Psoas muscle (tissue), 7 donors: ENCODE measurements at regions not wholly inside any gene's neighbourhood (a gene's known extent, or its start where the extent isn't known, plus 50 kb on each side); places are given as distances from the start of the nearest gene placed in this dataset.

Source experiments
- ATAC-seq, 4 donors: fragments of 200-7000 bp; cut with Tn5 transposase; one replicate each; pipeline ENCODE4 v1.9.1; 2020; ENCODE audit warnings: moderate library complexity in 3 of 4, mild to moderate bottlenecking in 2 of 4
- DNase-seq, 2 donors: peaks; one replicate each; pipeline ENCODE4 v3.0.0-alpha.2; 2020
- H3K27ac ChIP-seq: fragments of 200-600 bp; one replicate; pipeline ENCODE4 v1.8.0; 2022
- H3K27me3 ChIP-seq, 3 donors: fragments of 200-600 bp in 1 of 3; one replicate each; pipeline versions ENCODE4 v1.6.1 to v1.8.0; 2013 to 2022; ENCODE audit warnings: low read length in 2 of 3, mild to moderate bottlenecking in 2 of 3, moderate library complexity in 1 of 3; ENCODE audit not compliant: insufficient read depth in 3 of 3
- H3K36me3 ChIP-seq, 2 donors: fragments of 200-600 bp in 1 of 2; one replicate each; pipeline versions ENCODE4 v1.6.1 to v1.8.0; 2013 to 2022; ENCODE audit warnings: low read depth in 1 of 2, mild to moderate bottlenecking in 1 of 2, moderate library complexity in 1 of 2; ENCODE audit not compliant: insufficient read depth in 1 of 2
- H3K4me1 ChIP-seq: fragments of 200-600 bp; one replicate; pipeline ENCODE4 v1.8.0; 2022
- H3K4me3 ChIP-seq: fragments of 200-600 bp; one replicate; pipeline ENCODE4 v1.8.0; 2022; ENCODE audit warnings: mild to moderate bottlenecking
- H3K9me3 ChIP-seq: fragments of 200-600 bp; one replicate; pipeline ENCODE4 v1.8.0; 2022
- CTCF ChIP-seq: fragments of 200-600 bp; IDR thresholded peaks from one replicate; pipeline ENCODE4 v1.8.0; 2022; ENCODE audit warnings: antibody characterized with exemption
- WGBS, 3 donors: extraction: QIAGEN DNeasy Blood & Tissue Kit; methylation state at CpG; one replicate each; pipeline versions ENCODE4 v1.1.6 to v1.1.7; 2013; 5-methylcytosine and 5-hydroxymethylcytosine counted together
- intact Hi-C, 2 donors: fragments of 100-400 bp; cut with DNase I; formaldehyde crosslinking; loops; one replicate each; pipeline versions ENCODE4 v1.11.0 to v1.14.2; 2022
- donor health status: healthy with polysubstance abuse.
- donor health status: DM: no; HTN: no; CAD: no; lungs with moderate emphysema.
- donor health status: Bipolar disorder and iron deficiency.
- donor health status: healthy.
- donor health status: DM: yes; HTN: yes; CAD: no.
- donor health status: DM: no; HTN: no; CAD: no.
- donor health status: DM: yes; HTN: yes; CAD: no.

- DNase-seq: no peak
- no peaks in the 10 kb centered on the region for H3K36me3 ChIP-seq
- no peaks in the 10 kb centered on the region for H3K4me1 ChIP-seq
- no peaks in the 10 kb centered on the region for H3K9me3 ChIP-seq
- H3K27ac ChIP-seq: no peak overlapping the region
- no peak overlapping the region for H3K4me3 ChIP-seq
- intact Hi-C loops: no loop called here
- H3K27me3 ChIP-seq: no peaks in the 10 kb centered on the region
- TF ChIP-seq CTCF: no peak
- ATAC-seq: no peak
- 94 to 99% (median 97%) methylated on average over 3 of the region's 3 CpGs for WGBS, 3 donors
Measured at GRCh38 chr10:29032169-29032568, 256.7 kb upstream of the LYZL1 start.

GRCh38 chr10:29033311-29033940 lies 255.4 kb upstream of the LYZL1 start:
- intact Hi-C loops: no loop called here
- 77 to 79% (median 78%) methylated on average over 6 of the region's 6 CpGs for WGBS, 3 donors
- DNase-seq: no peak

GRCh38 chr10:29034592-29034991 lies 254.3 kb upstream of the LYZL1 start:
- TF ChIP-seq CTCF: no peak
- H3K4me3 ChIP-seq: no peak overlapping the region
- no peaks in the 10 kb centered on the region for H3K9me3 ChIP-seq
- ATAC-seq (no peak), DNase-seq (no peak)
- H3K27ac ChIP-seq: no peak overlapping the region
- no peaks in the 10 kb centered on the region for H3K4me1 ChIP-seq
- 54 to 73% (median 57%) methylated on average over 5 of the region's 5 CpGs for WGBS, 3 donors
- no peaks in the 10 kb centered on the region for H3K36me3 ChIP-seq
- intact Hi-C loops: no loop called here
- no peaks in the 10 kb centered on the region for H3K27me3 ChIP-seq

More at GRCh38 chr10:29033311-29033940, 255.4 kb upstream of the LYZL1 start:
- no peaks in the 10 kb centered on the region for H3K9me3 ChIP-seq
- no peaks in the 10 kb centered on the region for H3K36me3 ChIP-seq
- no peak overlapping the region for H3K27ac ChIP-seq
- no peak overlapping the region for H3K4me3 ChIP-seq
- H3K27me3 ChIP-seq: no peaks in the 10 kb centered on the region
- ATAC-seq: no peak
- no peaks in the 10 kb centered on the region for H3K4me1 ChIP-seq
- TF ChIP-seq CTCF: no peak

GRCh38 chr10:29035721-29036120 lies 253.1 kb upstream of the LYZL1 start:
- ATAC-seq (no peak), DNase-seq (no peak)
- peaks cover 0 to 6% (median 0%) of the 10 kb centered on the region in 3 donors for H3K27me3 ChIP-seq
- H3K27ac ChIP-seq: no peak overlapping the region
- no peak for TF ChIP-seq CTCF
- H3K9me3 ChIP-seq: no peaks in the 10 kb centered on the region
- H3K4me1 ChIP-seq: no peaks in the 10 kb centered on the region
- intact Hi-C loops: no loop called here
- no peaks in the 10 kb centered on the region for H3K36me3 ChIP-seq
- WGBS, 3 donors: 81 to 97% (median 87%) methylated on average over 2 of the region's 2 CpGs
- no peak overlapping the region for H3K4me3 ChIP-seq
